Lung (tissue), 11 donors: ENCODE measurements at regions not wholly inside any gene's neighbourhood (a gene's known extent, or its start where the extent isn't known, plus 50 kb on each side); places are given as distances from the start of the nearest gene placed in this dataset.

Experiments used
- ATAC-seq: fragments of 200-7000 bp; cut with Tn5 transposase; one replicate; pipeline ENCODE4 v1.9.1; 2020; ENCODE audit warnings: moderate number of reproducible peaks; ENCODE audit not compliant: insufficient read depth, low FRiP score
- DNase-seq, 3 donors: peaks; one replicate each; pipeline ENCODE4 v3.0.0-alpha.2; 2013 to 2017
- H3K27ac ChIP-seq, 2 donors: one replicate each; pipeline ENCODE4 v1.5.1; 2013; ENCODE audit warnings: mild to moderate bottlenecking in 2 of 2, moderate library complexity in 2 of 2, control low read depth in 1 of 2, inconsistent platforms in 1 of 2, low read depth in 1 of 2, low read length in 1 of 2
- H3K27me3 ChIP-seq, 3 donors: one replicate each; pipeline ENCODE4 v1.5.1; 2013; ENCODE audit warnings: low read length in 2 of 3; ENCODE audit not compliant: control insufficient read depth in 3 of 3, insufficient read depth in 3 of 3
- H3K36me3 ChIP-seq, 4 donors: one replicate each; pipeline ENCODE4 v1.5.1; 2013; ENCODE audit warnings: low read length in 4 of 4, mild to moderate bottlenecking in 1 of 4, moderate library complexity in 1 of 4; ENCODE audit not compliant: control insufficient read depth in 4 of 4, insufficient read depth in 4 of 4
- H3K4me1 ChIP-seq, 5 donors: one replicate each; pipeline ENCODE4 v1.5.1; 2013; ENCODE audit warnings: low read length in 5 of 5, mild to moderate bottlenecking in 2 of 5, moderate library complexity in 1 of 5; ENCODE audit not compliant: control insufficient read depth in 5 of 5, insufficient read depth in 5 of 5
- H3K4me3 ChIP-seq: one replicate; pipeline ENCODE4 v1.5.1; 2013; ENCODE audit warnings: mild to moderate bottlenecking, control low read depth, moderate library complexity
- H3K9ac ChIP-seq, 2 donors: one replicate each; pipeline ENCODE4 v1.5.1; 2013; ENCODE audit warnings: low read length in 2 of 2, control low read depth in 1 of 2; ENCODE audit not compliant: insufficient read depth in 1 of 2
- H3K9me3 ChIP-seq, 4 donors: one replicate each; pipeline ENCODE4 v1.5.1; 2013; ENCODE audit warnings: low read length in 3 of 4, mild to moderate bottlenecking in 1 of 4, moderate library complexity in 1 of 4; ENCODE audit not compliant: control insufficient read depth in 4 of 4, insufficient read depth in 3 of 4
- WGBS, 2 donors: extraction: QIAGEN DNeasy Blood & Tissue Kit; methylation state at CpG; one replicate each; pipeline ENCODE4 v1.1.7; 2013; 5-methylcytosine and 5-hydroxymethylcytosine counted together
- TF ChIP-seq, protein P1 (sequence below): IDR thresholded peaks from 2 replicates; pipeline ENCODE4 v1.5.1; 2012; ENCODE audit warnings: mild to moderate bottlenecking; ENCODE audit errors: control extremely low read depth, extremely low read depth
- donor health status: control.
- donor health status: control.
- donor health status: Bipolar disorder and iron deficiency.
- donor health status: healthy.
- donor health status: DM: yes; HTN: yes; CAD: no.

DNA sequence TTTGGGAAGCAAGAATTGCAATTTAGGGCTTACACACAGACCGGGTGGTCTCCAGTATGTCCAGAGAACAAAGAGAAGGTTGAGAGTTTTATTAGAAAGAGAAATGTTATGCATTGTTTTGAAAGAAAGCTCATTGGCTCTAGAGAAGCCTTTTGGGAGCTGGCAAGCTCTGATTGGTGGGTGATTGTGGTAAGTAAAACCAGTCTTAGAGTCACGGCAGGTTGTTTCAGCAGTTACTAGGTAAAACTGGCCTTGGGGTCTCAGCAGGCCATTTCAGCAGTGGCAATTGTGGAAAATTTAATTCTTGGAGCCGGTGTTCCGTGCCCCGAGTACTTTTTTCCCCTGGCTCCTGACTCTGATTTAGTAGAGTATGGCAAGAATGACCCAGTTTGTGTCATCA, 78.1 kb downstream of the MRPL46 start:
- Histone ChIP-seq H3K4me3 (no peak overlapping the region), H3K9me3 (peaks cover 0 to 2% (median 0%) of the 10 kb centered on the region in 4 donors), H3K4me1 (peaks cover 0 to 9% (median 0%) of the 10 kb centered on the region in 5 donors), H3K9ac (no peak overlapping the region), H3K27ac (no peak overlapping the region), H3K36me3 (no peaks in the 10 kb centered on the region), H3K27me3 (no peaks in the 10 kb centered on the region)
- no peak for DNase-seq
- no peak for ATAC-seq
- WGBS, 2 donors: 93 to 97% methylated on average over 5 of the region's 5 CpGs
- TF ChIP-seq, protein P1, sequence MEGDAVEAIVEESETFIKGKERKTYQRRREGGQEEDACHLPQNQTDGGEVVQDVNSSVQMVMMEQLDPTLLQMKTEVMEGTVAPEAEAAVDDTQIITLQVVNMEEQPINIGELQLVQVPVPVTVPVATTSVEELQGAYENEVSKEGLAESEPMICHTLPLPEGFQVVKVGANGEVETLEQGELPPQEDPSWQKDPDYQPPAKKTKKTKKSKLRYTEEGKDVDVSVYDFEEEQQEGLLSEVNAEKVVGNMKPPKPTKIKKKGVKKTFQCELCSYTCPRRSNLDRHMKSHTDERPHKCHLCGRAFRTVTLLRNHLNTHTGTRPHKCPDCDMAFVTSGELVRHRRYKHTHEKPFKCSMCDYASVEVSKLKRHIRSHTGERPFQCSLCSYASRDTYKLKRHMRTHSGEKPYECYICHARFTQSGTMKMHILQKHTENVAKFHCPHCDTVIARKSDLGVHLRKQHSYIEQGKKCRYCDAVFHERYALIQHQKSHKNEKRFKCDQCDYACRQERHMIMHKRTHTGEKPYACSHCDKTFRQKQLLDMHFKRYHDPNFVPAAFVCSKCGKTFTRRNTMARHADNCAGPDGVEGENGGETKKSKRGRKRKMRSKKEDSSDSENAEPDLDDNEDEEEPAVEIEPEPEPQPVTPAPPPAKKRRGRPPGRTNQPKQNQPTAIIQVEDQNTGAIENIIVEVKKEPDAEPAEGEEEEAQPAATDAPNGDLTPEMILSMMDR: no peak

DNA sequence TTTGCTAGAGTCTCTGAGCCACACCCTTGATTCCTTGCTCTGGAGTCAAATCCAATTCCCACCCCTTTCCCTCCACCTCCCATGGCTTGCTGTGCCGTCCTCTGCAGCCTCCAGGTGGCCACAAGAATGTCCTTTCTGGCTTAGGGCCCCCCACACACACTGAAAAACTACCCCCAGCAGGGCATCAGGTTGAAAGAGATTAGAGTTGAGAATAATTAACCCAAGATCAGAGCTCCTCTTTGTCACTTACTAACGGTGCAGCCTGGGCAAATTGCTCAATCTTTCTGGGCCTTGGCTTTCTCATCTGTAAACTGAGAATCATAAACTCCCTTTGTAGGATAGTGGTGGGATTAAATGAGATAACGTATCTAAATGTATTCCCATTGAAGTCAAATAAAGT, 78.5 kb downstream of the MRPL46 start:
- no peak overlapping the region for H3K27ac ChIP-seq
- no peak for ATAC-seq
- DNase-seq: no peak
- H3K4me3 ChIP-seq: no peak overlapping the region
- TF ChIP-seq, protein P1: no peak
- WGBS, 2 donors: 48 to 50% methylated on average over 3 of the region's 3 CpGs
- no peaks in the 10 kb centered on the region for H3K27me3 ChIP-seq
- H3K9ac ChIP-seq: no peak overlapping the region
- no peaks in the 10 kb centered on the region for H3K36me3 ChIP-seq
- peaks cover 0 to 4% (median 0%) of the 10 kb centered on the region in 5 donors for H3K4me1 ChIP-seq
- H3K9me3 ChIP-seq: peaks cover 0 to 2% (median 0%) of the 10 kb centered on the region in 4 donors

DNA sequence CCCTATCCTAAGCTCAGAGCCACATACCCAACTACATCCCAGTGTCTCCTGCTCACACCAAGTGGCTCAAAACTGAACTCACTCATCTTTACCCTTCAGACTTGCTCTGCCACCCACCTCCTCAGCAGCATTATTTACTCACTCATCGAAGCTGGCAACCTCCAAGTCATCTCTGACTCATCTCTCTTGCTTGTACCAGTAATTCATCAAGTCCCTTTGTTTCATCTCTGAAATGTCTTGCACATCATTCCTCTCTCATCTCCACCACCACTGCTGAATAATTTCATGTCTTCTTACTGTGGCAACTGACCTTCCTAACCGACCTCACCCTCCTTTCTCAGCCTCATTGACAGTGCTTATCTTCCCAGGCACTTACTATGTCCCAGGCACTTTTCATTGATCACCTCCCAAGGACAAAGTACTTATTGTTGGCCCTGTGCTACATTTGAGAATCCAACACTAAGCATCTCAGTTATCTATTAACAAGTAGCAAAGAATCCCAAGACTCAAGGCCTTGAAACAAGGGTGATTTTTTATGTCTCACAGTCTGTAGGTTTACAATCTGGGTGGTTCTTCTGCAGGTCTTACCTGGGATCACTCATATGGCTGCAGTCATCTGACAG, 82.0 kb downstream of the MRPL46 start:
- TF ChIP-seq, protein P1: no peak
- ATAC-seq (no peak), DNase-seq (no peak)
- no peak overlapping the region for H3K4me3 ChIP-seq
- H3K9ac ChIP-seq: no peak overlapping the region
- no peaks in the 10 kb centered on the region for H3K36me3 ChIP-seq
- 33 to 65% methylated on average over 2 of the region's 2 CpGs for WGBS, 2 donors
- H3K4me1 ChIP-seq: peaks cover 0 to 11% (median 3%) of the 10 kb centered on the region in 5 donors
- peaks cover 0 to 3% (median 0%) of the 10 kb centered on the region in 3 donors for H3K27me3 ChIP-seq
- H3K9me3 ChIP-seq: no peaks in the 10 kb centered on the region
- H3K27ac ChIP-seq: no peak overlapping the region

DNA sequence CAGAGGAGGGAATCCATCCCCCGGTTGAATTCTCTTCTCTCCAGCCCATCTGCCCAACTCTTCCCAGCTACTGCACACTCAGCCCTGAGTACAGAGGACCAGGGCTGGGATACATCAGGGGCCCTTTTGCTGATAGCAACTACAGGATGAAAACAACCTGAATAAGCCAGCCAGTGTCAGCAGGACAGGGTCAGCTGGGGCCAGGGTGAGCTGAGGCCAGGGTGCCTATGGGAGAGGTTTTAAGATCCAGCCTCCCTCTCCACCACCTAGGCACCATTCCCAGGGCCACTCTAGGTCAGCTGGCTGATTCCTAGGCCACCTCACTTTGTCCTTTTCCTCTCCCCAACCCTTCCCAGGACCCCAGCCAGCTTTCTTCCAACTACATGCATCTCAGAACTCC, 83.8 kb downstream of the MRPL46 start:
- DNase-seq (no peak), ATAC-seq (no peak)
- H3K9me3 ChIP-seq: no peaks in the 10 kb centered on the region
- H3K36me3 ChIP-seq: no peaks in the 10 kb centered on the region
- no peak overlapping the region for H3K4me3 ChIP-seq
- no peak overlapping the region for H3K27ac ChIP-seq
- 73 to 84% methylated on average over 1 of the region's 1 CpG for WGBS, 2 donors
- peaks cover 0 to 3% (median 0%) of the 10 kb centered on the region in 3 donors for H3K27me3 ChIP-seq
- TF ChIP-seq, protein P1: no peak
- peaks cover 0 to 11% (median 3%) of the 10 kb centered on the region in 5 donors for H3K4me1 ChIP-seq
- H3K9ac ChIP-seq: no peak overlapping the region
